IPS-15b (cell line): ENCODE measurements at regions not wholly inside any gene's neighbourhood (a gene's known extent, or its start where the extent isn't known, plus 50 kb on each side); places are given as distances from the start of the nearest gene placed in this dataset.

Experiments used
- H3K27me3 ChIP-seq: one replicate; pipeline ENCODE4 v1.6.1; 2013; ENCODE audit warnings: low read length; ENCODE audit not compliant: control insufficient read depth, insufficient read depth
- H3K36me3 ChIP-seq: one replicate; pipeline ENCODE4 v1.6.1; 2013; ENCODE audit warnings: low read length; ENCODE audit not compliant: control insufficient read depth, insufficient read depth
- H3K4me1 ChIP-seq: one replicate; pipeline ENCODE4 v1.6.1; 2013; ENCODE audit warnings: mild to moderate bottlenecking, low read length; ENCODE audit not compliant: control insufficient read depth, insufficient read depth
- H3K4me3 ChIP-seq: one replicate; pipeline ENCODE4 v1.5.1; 2013; ENCODE audit warnings: low read depth, low read length
- H3K9ac ChIP-seq: one replicate; pipeline ENCODE4 v1.6.1; 2013; ENCODE audit warnings: low read depth, mild to moderate bottlenecking, low read length
- H3K9me3 ChIP-seq: one replicate; pipeline ENCODE4 v1.6.1; 2013; ENCODE audit warnings: mild to moderate bottlenecking, low read length; ENCODE audit not compliant: control insufficient read depth, insufficient read depth

GRCh38 chr3:43908456-43908855, 217.7 kb downstream of the ABHD5 start:
- Histone ChIP-seq H3K9me3 (no peaks in the 10 kb centered on the region), H3K4me3 (no peak overlapping the region), H3K27me3 (peaks cover 4% of the 10 kb centered on the region), H3K9ac (no peak overlapping the region), H3K4me1 (no peaks in the 10 kb centered on the region), H3K36me3 (no peaks in the 10 kb centered on the region)

- Histone ChIP-seq H3K4me3 (no peak overlapping the region), H3K27me3 (peaks cover 4% of the 10 kb centered on the region), H3K9me3 (no peaks in the 10 kb centered on the region), H3K4me1 (no peaks in the 10 kb centered on the region), H3K9ac (no peak overlapping the region), H3K36me3 (no peaks in the 10 kb centered on the region)
Observed at GRCh38 chr3:43909149-43909548, 218.4 kb downstream of the ABHD5 start.

DNA sequence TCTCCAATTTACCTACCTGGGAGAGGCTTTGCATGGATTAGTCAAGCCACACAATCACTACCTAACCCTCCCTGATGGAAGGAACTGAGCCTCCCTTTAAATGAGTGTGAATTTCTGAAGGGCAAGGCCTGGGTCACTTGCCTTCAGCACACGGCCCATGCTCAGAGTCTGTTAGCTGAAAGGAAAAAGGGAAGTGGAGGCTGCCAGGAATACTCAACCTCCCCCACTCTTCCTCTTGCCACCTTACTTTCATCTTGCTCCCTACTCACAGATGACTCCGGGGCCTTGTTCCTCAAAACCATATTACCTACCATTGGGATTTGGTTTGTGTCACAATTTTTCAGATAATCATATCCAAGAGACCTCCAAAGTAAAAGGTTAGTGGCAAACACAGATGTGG, 220.0 kb downstream of the ABHD5 start:
- Histone ChIP-seq H3K27me3 (peaks cover 4% of the 10 kb centered on the region), H3K4me1 (no peaks in the 10 kb centered on the region), H3K9me3 (no peaks in the 10 kb centered on the region), H3K9ac (no peak overlapping the region), H3K36me3 (no peaks in the 10 kb centered on the region), H3K4me3 (no peak overlapping the region)

GRCh38 chr3:43913036-43913948, 222.6 kb downstream of the ABHD5 start:
- H3K27me3 ChIP-seq, result peaks cover 3% of the 10 kb centered on the region
- no peaks in the 10 kb centered on the region for H3K4me1 ChIP-seq
- H3K36me3 ChIP-seq, result no peaks in the 10 kb centered on the region
- no peaks in the 10 kb centered on the region for H3K9me3 ChIP-seq
- H3K9ac ChIP-seq, result no peak overlapping the region
- H3K4me3 ChIP-seq, result no peak overlapping the region

DNA sequence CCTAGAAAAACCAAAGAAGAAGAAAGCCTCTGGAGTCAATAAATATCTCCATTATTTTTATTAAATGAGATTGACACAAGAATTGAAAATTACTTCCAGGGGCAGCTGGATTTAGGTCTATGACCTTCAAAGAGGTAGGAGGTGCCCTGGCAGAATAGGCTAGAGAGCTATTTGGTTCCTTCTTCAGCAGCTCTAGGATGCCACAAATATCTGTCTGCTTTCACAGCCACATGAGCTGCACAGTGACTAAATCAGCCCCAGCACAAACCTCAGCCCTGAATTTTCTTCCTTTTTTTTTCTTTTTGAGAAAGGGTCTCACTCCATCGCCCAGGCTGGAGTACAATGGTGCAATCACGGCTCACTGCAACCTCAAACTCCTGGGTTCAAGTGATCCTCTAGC, 223.5 kb downstream of the ABHD5 start:
- no peaks in the 10 kb centered on the region for H3K9me3 ChIP-seq
- H3K4me1 ChIP-seq, result no peaks in the 10 kb centered on the region

DNA sequence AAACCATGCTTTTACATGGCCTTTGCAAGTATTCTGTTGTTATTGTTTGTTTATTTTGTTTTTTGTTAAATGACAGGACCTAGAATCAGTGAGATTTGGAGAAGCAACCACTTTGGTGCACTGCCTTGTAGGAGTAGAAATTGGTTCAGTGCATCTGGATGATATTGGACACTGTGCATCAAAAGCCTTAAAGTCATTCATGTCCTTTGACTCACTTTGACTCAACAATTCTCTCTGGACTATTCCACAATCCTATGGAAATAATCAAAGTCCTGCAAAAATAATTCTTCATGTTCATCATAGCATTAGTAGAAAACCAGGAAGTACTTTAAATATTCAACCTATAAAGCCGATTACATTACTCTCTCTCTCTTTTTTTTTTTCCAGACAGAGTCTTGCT, 224.8 kb downstream of the ABHD5 start:
- Histone ChIP-seq H3K36me3 (no peaks in the 10 kb centered on the region), H3K9ac (no peak overlapping the region), H3K4me3 (no peak overlapping the region), H3K9me3 (no peaks in the 10 kb centered on the region), H3K27me3 (peaks cover 3% of the 10 kb centered on the region), H3K4me1 (no peaks in the 10 kb centered on the region)

More for the DNA sequence above, 223.5 kb downstream of the ABHD5 start:
- Histone ChIP-seq H3K4me3 (no peak overlapping the region), H3K27me3 (peaks cover 3% of the 10 kb centered on the region), H3K36me3 (no peaks in the 10 kb centered on the region), H3K9ac (no peak overlapping the region)

DNA sequence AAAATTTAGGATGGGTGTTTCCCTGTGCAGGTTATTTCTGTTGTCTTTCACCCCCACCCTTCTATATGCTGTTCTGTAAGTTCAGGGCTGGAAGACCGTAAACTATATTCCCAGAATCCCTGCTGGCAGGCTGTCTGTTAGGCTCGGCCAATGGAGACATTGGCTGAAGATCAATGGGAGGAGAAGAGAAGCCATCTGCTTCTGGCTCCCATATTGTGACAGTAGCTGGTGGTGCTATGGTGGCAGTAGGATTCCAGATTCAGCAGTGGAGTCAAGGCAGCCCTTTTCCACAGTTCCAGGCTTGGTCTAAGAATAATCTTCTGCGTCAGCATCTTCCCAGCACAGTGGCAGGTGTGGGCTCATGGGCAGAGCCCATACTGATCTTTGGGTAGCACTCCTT, 226.6 kb downstream of the ABHD5 start:
- H3K4me1 ChIP-seq, result peaks cover 7% of the 10 kb centered on the region
- H3K9ac ChIP-seq, result no peak overlapping the region
- H3K36me3 ChIP-seq, result no peaks in the 10 kb centered on the region
- peaks cover 3% of the 10 kb centered on the region for H3K27me3 ChIP-seq
- H3K9me3 ChIP-seq, result no peaks in the 10 kb centered on the region
- H3K4me3 ChIP-seq, result no peak overlapping the region

DNA sequence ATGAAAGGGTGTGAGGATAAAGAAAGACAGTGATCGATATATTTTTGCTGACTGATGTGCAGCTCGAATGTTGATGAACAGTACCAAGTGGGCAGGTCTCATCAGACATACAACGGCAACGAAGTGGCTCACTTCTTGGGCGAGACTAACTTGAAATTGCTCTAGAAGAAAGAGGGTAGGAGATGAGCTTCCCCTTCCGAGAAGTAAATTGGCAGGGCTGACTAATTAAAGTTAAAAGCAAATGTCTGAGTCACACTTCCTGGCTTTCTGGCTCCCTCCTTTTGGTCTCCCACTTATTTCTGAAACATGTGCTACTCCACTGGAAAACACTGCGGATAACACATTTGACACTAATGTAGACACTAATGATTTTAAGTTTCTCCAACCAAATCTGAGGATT, 228.3 kb downstream of the ABHD5 start:
- no peaks in the 10 kb centered on the region for H3K9me3 ChIP-seq
- peaks cover 11% of the 10 kb centered on the region for H3K4me1 ChIP-seq
- H3K27me3 ChIP-seq, result peaks cover 6% of the 10 kb centered on the region
- no peak overlapping the region for H3K9ac ChIP-seq
- H3K36me3 ChIP-seq, result no peaks in the 10 kb centered on the region
- no peak overlapping the region for H3K4me3 ChIP-seq

DNA sequence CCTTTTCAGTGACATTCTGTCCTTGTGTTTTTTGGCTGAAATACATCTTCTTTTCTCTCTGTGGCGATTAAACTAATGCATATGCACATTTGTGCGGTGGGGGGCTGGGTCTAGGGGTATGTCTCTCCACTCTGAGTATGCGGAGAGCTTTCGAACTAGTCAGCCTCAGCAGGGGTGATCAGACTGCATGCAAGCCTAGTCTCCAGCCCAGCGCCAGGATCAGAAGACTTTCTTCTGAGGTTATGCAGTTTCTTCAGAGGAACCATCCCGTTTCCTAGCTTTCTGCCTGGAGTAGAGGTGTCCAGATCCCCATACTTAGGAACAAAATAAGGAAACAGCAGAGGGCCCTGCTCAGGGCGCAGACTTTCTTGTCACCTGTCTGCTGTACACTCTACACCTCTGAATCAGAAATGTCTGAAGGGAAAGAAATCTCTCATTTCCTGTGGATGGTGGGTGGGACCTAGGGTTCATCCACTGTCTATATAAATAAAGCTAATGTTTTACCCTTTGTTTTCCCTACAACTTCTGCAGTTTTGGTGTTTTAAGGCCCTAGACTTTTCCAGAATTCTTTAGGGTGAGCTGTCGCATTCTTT, 230.4 kb downstream of the ABHD5 start:
- H3K4me3 ChIP-seq, result no peak overlapping the region

DNA sequence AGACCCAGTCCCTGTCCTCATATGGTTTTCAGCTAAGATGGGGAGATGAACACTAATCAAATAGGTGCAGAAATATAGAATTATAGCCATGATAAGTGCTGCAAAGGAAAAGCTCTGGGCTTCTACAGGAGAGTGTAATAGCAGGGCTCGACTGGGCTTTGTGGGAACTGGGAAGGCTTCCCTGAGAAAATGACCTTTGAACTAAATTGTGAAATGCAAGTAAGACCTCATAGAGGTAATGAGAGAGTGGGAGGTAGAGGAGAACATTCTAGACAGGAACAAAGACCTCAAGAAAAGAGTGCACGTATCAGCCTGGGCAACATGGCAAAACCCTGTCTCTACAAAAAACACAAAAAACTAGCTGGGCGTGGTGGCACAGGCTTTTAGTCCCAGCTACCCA, 231.6 kb downstream of the ABHD5 start:
- Histone ChIP-seq H3K4me3 (no peak overlapping the region), H3K4me1 (peaks cover 15% of the 10 kb centered on the region), H3K36me3 (no peaks in the 10 kb centered on the region), H3K9ac (no peak overlapping the region), H3K9me3 (no peaks in the 10 kb centered on the region), H3K27me3 (peaks cover 13% of the 10 kb centered on the region)

More for the DNA sequence above, 230.4 kb downstream of the ABHD5 start:
- Histone ChIP-seq H3K27me3 (peaks cover 13% of the 10 kb centered on the region), H3K36me3 (no peaks in the 10 kb centered on the region), H3K9me3 (no peaks in the 10 kb centered on the region), H3K9ac (no peak overlapping the region), H3K4me1 (peaks cover 15% of the 10 kb centered on the region)

- H3K36me3 ChIP-seq, result no peaks in the 10 kb centered on the region
- H3K27me3 ChIP-seq, result peaks cover 13% of the 10 kb centered on the region
- no peaks in the 10 kb centered on the region for H3K9me3 ChIP-seq
- no peak overlapping the region for H3K4me3 ChIP-seq
- H3K4me1 ChIP-seq, result peaks cover 15% of the 10 kb centered on the region
- no peak overlapping the region for H3K9ac ChIP-seq
Observed at GRCh38 chr3:43923104-43923882, 232.6 kb downstream of the ABHD5 start.
